NOMO-1 treated with dmso at 0.1 percent for 144 hours (cell line): ENCODE measurements at regions not wholly inside any gene's neighbourhood (a gene's known extent, or its start where the extent isn't known, plus 50 kb on each side); places are given as distances from the start of the nearest gene placed in this dataset.

Source experiments
- DNase-seq: peaks from one replicate; lab custom pipeline; 2025; ENCODE audit not compliant: unreplicated experiment; lab: John Stamatoyannopoulos, UW

DNA sequence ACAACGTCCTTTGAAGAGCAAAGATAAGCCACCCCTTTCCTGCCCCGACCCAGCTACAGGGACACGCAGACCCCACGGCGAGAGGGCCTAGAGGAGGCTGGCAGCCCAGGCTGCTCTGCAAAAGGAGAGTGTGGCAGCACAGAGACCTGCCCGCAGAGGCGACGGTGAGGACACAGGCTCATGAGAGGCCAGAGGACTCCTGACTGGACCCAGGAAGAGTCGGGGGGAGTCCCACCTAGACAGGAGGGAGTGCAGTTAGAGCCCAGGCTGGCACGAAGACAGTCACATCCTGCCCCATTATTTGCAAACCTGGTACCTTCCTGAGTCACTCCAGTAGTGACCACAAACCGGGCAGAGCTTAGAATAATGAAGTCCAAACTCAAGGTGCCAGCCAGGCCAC is 227.7 kb upstream of the CDH4 start:
- no peak for DNase-seq

DNA sequence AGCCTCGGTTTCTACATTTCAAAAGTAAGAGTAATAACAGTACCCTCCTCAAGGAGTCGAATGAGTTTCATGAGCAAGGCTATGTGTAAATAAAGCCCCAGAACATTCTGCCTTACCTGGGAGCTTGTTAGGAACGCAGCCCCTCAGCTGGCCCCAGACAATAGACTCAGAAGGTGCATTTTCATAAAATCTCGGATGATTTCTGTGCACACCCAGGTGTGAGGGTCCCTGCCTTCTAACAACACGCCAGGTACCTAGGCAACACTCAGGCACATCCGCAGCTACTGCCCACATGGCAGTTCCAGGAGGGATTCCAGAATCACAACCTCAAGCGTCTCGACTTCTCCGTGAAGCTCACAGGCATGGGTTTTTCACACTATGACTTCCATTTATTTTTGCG is 226.5 kb upstream of the CDH4 start:
- no peak for DNase-seq

DNA sequence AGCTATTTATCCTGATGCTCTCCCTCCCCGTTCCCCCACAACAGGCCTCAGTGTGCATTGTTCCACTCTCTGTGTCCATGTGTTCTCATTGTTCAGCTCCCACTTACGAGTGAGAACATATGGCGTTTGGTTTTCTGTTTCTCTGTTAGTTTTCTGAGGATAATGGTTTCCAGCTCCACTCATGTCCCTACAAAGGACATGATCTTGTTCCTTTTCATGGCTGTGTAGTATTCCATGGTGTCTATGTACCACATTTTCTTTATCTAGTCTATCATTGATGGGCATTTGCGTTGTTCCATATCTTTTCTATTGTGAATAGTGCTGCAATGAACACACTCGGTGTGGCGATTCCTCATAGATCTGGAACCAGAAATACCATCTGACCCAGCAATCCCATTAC is 225.9 kb upstream of the CDH4 start:
- DNase-seq: no peak

DNA sequence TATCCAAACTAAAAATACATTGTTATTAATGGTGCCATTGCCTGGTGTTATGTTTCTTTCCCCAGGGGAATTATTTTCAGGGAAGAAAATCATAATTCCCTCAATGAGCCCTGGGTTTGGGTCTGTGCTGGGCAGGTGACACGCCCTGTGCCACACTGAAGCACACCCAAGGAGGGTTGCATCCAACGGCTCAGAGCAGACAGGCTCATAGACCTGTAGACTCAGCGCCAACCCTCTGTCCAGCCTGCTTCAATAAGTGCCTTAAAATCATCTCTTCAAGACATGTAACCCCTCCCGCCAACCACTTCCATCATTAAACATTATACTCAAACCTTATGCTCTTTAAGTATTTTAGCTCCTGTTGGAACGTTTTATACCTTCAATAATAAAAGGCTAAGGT is 225.3 kb upstream of the CDH4 start:
- DNase-seq: no peak

DNA sequence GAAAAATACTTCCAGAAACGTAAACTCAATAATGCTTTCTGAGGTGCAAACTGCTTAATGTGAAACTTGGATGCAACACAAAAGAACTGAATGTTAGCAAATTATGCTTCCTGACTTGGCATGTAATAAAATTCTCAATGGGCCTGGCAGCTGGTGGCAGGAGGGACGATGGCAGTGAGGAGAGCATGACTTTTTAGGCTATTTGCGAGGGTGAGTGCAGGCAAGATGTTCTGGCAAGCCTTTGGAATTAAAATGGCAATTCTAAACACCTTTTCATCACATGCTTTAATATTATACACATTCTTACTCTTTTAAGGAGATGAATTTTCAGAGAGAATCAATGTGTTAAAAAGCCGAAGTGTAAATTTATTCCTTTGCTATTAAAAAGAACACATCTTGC is 224.8 kb upstream of the CDH4 start:
- DNase-seq: no peak

DNA sequence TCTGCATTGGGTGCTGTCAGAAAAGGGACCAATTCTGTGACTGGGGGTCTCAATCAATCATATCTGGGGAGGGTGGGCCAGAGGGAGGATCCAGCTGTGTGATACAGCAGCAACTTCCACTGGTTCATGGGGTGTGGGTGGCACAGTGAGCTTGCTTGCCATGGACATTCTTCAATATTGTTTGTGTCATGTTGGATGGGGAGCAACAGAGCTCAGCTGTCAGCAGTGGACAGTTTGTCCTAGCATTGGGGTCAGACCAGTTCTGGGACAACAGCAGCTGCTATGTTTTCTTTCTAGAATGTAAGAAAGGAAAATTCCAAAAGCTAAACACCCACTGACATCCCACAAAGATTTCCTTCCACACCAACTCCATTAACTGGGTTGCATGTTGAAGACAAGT is 221.9 kb upstream of the CDH4 start:
- DNase-seq: no peak

DNA sequence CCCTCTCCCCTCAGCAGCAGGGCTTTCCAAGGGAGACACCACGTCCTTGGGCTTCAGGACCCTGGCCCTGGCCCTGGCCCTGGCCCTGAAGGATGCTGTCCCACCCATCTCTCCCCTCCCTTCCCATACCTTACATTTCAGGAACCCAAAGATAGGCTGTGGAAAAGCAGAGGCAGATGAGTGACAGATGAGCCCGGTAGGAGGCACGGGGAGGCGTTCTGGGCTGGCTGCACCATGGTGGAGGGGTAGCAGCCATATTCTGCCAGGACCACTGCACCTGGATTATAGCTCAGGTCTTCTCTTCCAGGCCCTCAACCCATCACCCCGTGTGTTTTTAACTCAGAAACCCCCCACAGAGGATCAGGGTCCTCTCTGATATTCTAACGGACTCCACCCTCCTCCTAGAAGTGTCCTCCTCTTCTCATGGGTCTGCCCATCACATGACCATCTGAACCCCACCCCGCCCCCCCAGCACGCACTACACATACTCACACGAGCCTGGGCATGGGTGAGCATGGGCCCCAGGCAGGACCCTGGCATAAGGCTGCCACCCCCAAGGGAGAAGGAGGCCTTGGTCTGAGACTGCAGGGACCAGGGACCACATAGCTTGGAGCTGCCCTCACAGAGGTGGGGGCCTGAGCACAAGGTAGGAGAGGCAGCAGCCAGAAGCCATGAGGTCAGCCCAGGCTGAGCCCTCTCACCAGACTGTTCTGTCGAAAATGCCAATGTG is 220.8 kb upstream of the CDH4 start:
- DNase-seq: no peak

DNA sequence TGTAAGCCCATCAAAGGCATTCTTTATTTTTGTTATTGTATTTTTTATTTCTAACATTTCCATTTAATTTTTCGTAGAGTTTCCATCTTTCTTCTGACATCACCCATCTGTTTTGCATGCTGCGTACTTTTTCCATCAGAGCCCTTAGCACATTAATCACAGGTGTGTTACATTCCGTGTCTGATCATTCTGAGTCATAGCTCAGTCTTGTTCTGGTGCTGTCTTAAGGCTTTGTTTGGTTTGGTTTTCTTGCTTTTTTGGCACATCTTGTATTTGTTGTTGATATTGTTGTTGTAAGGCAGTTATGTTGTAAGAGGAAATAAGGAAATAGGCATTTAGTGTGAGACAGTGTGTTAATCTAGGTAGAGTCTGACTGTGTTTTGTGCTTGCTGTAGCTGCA is 214.6 kb upstream of the CDH4 start:
- no peak for DNase-seq

DNA sequence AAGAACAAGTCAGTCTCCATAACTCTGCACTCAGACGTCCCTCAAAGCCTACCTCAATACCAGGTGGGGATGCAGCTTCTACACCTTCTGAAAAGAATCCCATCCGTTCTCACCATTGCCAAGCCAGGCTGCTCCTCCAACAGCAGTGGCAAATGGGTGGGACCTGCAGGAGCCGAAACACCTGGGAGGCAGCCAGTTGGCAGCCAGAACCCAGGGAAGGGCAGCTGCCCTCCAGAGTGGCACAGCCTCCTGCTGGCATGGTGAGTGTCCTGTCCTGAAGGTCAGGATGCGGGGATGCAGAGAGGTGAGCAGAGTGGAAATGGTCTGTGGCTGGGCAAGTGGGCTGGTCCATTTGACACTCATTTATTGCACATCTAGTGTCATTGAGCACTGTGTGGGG is 210.6 kb upstream of the CDH4 start:
- no peak for DNase-seq

DNA sequence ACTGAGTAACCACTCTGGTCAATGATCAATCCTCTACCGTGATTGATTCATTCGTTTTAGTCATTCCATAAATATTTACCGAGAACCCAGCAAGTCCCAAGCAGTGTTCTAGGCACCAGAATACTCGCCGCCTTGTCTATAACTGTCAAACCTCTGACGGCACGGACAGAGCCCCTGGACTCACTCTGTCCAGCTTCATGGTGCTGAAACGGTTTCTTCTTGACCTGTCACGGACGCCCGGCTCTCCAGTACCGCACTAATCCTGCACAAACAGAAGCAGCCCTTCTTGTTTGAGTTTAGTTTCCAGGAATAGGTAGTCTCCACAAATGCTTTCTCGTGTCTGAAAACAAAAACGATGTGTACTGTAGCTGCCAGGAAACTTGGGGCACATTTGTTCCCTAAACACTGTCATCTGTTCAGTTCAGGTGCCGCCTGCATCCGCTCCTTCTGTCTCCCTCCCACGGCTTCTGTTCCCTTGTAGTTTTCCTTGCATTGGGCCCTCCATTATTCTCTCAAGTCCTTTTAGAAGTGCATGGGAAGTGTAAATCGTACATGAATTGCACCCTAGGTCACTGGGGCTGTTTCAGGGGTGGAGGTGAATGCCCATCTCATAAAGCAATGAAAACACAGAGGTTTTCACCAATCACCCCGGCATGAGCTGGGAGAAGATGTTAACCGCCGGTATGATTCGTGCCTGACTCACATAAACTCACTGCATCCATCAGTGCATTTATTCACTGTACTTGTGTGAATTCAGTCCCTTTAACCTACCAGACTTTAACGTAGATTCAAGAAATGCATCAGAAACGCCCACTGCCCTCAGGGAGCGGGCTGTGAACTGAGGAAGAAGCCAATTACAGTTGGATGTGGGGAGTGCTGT is 209.3 kb upstream of the CDH4 start:
- no peak for DNase-seq

DNA sequence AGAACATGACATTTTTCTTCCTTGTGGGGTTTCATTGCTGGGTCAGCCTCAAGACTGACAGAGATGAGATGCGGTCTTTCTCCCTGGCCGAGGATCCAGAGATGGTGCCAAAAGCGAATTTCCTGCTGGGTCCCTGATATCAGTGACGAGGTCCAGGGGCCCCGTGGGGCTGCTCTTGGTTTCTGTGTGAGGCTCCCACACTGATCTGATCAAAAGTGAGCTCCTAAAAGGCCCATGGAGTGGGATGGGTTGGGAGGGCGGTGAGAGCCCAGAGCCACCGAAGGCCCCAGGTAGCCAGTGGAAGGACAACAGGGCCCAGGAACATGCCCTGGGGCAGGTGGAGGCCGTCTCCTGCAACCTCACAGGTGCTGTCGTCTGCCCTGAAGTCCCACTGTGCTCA is 208.4 kb upstream of the CDH4 start:
- DNase-seq: no peak

DNA sequence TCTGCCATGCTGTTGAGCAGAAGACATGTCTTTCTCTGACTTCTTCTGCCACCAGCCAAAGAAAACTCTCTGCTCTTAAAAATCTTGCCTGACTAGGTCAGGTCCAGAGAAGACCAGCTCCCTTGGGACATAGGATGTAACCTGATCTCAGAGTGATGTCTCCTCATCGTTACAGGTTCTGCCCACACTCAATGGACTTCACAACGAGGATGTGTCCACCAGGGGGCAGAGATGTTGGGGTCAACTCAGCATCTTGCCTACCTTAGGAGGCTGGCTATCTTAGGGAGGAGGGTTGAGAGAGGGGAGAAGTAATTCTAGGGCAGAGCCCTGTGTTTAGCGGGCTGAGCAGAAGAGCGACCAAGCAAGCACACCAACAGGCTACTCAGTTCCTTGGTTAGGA is 207.6 kb upstream of the CDH4 start:
- no peak for DNase-seq

DNA sequence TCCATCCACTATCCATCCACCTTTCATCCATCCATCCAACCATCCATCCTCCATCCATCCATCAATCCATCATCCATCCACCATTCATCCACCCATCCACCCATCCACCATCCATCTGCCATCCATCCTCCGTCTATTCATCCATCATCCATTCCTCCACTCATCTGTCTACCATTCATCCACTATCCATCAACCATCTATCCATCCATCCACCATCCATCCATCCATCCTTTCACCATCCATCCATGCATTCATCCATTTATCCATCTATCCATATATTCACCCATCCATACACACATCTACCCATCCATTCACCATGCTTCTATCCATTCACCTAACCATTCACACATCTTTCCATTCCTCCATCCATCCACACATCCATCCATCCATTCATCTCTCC is 207.0 kb upstream of the CDH4 start:
- DNase-seq: no peak

DNA sequence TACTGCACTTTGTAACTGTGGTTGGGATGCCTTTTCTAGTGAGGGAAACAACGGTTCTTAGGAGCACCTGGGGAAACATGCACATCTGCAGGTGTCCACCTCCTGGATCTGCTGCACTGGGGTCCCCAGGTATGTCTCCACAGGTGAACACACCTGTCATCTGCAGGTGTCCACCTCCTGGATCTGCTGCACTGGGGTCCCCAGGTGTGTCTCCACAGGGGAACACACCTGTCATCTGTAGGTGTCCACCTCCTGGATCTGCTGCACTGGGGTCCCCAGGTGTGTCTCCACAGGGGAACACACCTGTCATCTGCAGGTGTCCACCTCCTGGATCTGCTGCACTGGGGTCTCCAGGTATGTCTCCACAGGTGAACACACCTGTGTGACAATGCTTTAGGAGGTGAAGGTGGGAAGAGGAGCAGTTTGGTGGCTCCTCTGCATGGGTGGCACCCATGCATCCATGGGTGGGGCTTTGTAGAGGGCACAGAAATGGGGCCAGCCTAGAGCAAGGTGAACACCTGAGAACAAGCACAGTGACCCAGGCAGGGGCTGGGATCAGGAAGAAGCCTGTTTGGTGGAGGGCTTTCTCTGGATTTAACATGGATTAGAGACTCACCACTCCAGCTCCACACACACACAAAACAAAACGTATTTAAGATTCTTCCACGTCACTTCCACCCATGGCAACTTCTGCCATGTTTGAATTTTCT is 206.0 kb upstream of the CDH4 start:
- no peak for DNase-seq

DNA sequence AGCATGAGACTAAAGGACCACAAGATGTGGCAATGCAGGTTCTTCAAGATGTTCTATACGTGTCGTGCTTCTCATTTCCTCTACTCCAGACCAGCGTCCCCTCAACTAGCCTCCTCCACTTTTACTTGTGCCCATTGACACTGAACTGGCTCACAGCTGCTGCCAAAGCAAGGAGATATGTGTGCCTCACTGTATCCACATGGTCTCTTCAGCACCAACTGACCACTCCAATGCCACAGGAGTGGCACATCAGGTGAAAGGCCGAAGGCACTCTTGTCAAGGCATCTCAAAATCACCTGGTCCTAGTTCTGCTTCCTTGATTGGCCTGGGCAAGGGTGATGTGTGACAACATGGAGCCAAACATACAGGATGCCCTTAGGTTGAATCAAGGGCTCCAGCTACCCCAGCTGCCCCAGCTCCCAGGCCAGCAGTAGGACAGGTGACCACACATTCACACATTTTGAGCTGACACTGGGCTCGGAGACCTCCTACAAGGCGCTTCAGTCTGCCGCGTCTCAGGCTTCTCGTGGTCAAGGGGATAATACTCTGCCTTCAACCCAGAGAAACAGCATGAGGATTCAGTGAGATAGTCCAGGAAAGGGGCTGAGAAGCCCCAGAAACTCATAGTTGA is 205.2 kb upstream of the CDH4 start:
- DNase-seq: no peak

DNA sequence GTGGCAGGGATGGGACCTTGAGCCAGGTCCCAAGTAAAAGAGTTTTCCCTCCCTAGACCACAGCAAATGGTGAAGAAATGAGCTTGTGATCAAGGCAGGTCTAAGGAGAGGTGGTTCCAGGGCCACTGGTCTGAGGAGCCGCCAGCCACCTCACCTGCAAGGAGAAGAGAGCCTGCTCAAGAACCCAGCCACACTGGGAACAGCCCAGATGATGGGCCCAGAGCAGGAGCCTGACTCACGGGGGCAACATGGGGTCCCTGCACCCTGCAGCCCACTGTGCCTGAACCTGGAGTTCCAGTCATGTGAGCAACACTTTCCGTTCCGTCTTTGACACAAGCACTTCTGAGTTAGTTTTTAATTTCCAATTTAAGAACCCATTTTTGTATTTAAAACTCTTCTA is 204.5 kb upstream of the CDH4 start:
- no peak for DNase-seq

DNA sequence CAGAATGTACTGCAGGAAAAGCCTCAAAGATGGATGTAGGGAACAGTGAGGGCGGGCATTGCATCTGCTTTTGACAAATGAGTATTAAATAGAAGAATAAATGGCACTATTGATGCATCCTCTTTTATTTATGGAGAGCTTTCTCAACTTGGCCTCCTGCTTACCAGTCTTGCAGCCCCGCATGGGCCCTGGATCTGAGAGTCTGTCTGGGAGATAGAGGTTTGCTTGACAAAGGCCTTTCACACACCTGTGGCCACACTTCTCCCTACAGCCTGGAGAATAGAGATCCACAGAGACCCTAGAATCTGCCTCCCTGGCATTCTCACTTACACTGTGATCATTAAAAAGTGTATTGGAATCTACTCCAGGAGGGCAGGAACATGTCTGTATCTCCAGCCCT is 203.8 kb upstream of the CDH4 start:
- DNase-seq: no peak

DNA sequence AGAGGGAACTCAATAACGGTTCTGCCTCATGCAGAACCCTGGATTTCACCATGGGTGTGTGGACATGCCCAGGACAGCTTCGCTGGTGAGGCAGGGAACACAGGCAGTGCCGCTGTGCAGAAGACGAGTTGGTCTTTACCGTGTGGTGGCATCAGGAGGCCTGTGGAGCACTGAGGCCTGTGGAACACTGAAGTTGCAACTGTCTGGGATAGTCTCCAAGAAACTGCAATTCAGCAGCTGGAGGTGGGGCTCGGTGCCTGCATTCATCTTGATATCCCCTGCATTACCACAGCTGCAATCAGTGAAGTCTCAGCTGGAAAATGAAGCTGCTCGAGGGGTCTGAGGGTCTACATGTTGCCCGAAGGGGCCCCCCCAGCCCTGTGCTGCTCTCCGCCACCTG is 202.4 kb upstream of the CDH4 start:
- no peak for DNase-seq

DNA sequence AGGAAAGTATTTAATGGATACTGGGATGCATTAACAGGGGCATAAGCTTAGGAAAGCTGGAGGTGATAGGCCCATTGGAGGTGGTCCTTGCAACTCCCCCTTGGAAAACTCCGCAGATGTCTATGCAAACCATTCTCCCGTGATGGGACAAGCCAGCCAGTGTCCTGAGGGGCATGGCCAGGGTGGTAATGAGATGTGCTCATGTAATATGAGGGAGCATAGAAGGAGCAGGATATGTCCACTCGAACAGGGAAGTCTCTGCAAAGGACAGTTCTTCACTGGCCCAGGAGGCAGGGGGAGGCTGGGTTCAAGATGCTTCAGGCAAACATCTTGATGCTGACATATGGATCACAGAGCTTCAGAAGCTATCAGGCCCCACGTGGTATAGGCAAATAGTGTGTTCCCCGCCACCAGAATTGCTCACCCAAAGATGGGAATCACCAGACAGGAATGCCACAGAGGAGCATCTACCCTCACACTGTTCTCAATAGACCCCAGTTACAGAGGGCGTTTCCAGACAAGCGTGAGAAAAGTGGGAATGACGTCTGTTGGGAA is 201.6 kb upstream of the CDH4 start:
- DNase-seq: no peak

DNA sequence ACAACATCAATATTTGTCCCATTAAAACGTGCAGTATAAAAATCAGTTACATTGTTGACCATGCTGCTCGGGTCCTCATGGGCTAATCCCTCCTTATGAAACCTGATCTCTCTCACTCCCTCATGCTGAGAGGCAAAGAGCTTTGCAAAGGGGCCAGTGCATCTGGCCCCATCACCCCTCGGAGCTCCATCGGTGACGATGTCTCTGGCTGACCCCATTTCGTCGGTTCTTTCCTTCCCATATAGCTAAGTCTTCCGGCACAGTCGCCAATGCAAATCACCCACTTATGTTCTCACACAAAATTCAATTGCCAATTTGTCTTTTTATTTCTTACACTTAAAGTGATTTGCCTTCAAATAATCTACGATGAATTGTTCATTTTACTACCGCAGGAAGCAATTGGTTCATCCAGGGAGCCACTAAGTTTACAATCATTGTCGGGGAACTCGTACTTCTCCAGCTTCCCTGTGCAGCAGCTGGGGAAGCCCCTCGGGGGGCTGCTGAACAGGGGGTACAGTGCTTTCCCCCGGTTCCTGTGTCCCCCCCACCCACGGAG is 199.8 kb upstream of the CDH4 start:
- DNase-seq: no peak
